ENCODE measurements at regions not wholly inside any gene's neighbourhood (a gene's known extent, or its start where the extent isn't known, plus 50 kb on each side); places are given as distances from the start of the nearest gene placed in this dataset.

- ChIA-PET RAD21 (ENCODE audit: low non-redundant PET in 1 of 2, low total read pairs in 2 of 2, uncharacterized antibody in 2 of 2, unreplicated experiment in 2 of 2) (no interaction called here), CTCF (no interaction called here), POLR2A (no interaction called here)
- no peaks in the 10 kb centered on the region for H3K9me3 ChIP-seq (ENCODE audit: control insufficient read depth in 1 of 2, insufficient read depth in 1 of 2, low read depth in 1 of 2, low read length in 2 of 2)
- no peaks in the 10 kb centered on the region for H3K79me2 ChIP-seq (ENCODE audit: insufficient read depth, low read length)
- H3K27ac ChIP-seq (ENCODE audit: low read depth, low read length) = no peak overlapping the region
- H4K20me1 ChIP-seq (ENCODE audit: insufficient read depth) = no peaks in the 10 kb centered on the region
- H3K9me2 ChIP-seq (ENCODE audit: insufficient read depth) = no peaks in the 10 kb centered on the region
- H3K9ac ChIP-seq (ENCODE audit: low read length) = no peak overlapping the region
- no peak overlapping the region for H3K4me2 ChIP-seq (ENCODE audit: low read length)
- H3K27me3 ChIP-seq (ENCODE audit: insufficient read depth, low read length) = no peaks in the 10 kb centered on the region
- no peak for TF ChIP-seq EZH2phosphoT487 (IDR thresholded peaks at IDR 0.05; ENCODE audit: borderline replicate concordance)
- TF ChIP-seq POLR2AphosphoS5 (IDR thresholded peaks at IDR 0.05; ENCODE audit: low read depth, low read length) = no peak
- TF ChIP-seq ATF3 (IDR thresholded peaks at IDR 0.05) = no peak
- TF ChIP-seq FOSL1 (IDR thresholded peaks at IDR 0.05; ENCODE audit: low read depth) = no peak
- no peak for TF ChIP-seq ELF1 (IDR thresholded peaks at IDR 0.05; ENCODE audit: borderline replicate concordance, low read depth)
- no peak for TF ChIP-seq SRF (IDR thresholded peaks at IDR 0.05; ENCODE audit: low read depth)
- no peak for TF ChIP-seq SIN3A (IDR thresholded peaks at IDR 0.05; ENCODE audit: low read depth)
- TF ChIP-seq ZNF274 (IDR thresholded peaks at IDR 0.05; ENCODE audit: low read depth, low read length) = no peak
- TF ChIP-seq, protein P1, sequence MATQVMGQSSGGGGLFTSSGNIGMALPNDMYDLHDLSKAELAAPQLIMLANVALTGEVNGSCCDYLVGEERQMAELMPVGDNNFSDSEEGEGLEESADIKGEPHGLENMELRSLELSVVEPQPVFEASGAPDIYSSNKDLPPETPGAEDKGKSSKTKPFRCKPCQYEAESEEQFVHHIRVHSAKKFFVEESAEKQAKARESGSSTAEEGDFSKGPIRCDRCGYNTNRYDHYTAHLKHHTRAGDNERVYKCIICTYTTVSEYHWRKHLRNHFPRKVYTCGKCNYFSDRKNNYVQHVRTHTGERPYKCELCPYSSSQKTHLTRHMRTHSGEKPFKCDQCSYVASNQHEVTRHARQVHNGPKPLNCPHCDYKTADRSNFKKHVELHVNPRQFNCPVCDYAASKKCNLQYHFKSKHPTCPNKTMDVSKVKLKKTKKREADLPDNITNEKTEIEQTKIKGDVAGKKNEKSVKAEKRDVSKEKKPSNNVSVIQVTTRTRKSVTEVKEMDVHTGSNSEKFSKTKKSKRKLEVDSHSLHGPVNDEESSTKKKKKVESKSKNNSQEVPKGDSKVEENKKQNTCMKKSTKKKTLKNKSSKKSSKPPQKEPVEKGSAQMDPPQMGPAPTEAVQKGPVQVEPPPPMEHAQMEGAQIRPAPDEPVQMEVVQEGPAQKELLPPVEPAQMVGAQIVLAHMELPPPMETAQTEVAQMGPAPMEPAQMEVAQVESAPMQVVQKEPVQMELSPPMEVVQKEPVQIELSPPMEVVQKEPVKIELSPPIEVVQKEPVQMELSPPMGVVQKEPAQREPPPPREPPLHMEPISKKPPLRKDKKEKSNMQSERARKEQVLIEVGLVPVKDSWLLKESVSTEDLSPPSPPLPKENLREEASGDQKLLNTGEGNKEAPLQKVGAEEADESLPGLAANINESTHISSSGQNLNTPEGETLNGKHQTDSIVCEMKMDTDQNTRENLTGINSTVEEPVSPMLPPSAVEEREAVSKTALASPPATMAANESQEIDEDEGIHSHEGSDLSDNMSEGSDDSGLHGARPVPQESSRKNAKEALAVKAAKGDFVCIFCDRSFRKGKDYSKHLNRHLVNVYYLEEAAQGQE (IDR thresholded peaks at IDR 0.05; ENCODE audit: low read depth) = no peak
- no peak for TF ChIP-seq ZBTB33 (IDR thresholded peaks at IDR 0.05; ENCODE audit: extremely low read depth, insufficient replicate concordance, low read length)
- TF ChIP-seq, protein P2, sequence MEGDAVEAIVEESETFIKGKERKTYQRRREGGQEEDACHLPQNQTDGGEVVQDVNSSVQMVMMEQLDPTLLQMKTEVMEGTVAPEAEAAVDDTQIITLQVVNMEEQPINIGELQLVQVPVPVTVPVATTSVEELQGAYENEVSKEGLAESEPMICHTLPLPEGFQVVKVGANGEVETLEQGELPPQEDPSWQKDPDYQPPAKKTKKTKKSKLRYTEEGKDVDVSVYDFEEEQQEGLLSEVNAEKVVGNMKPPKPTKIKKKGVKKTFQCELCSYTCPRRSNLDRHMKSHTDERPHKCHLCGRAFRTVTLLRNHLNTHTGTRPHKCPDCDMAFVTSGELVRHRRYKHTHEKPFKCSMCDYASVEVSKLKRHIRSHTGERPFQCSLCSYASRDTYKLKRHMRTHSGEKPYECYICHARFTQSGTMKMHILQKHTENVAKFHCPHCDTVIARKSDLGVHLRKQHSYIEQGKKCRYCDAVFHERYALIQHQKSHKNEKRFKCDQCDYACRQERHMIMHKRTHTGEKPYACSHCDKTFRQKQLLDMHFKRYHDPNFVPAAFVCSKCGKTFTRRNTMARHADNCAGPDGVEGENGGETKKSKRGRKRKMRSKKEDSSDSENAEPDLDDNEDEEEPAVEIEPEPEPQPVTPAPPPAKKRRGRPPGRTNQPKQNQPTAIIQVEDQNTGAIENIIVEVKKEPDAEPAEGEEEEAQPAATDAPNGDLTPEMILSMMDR (IDR thresholded peaks at IDR 0.05 in 2 of 3, conservative IDR thresholded peaks at IDR 0.05 in 1 of 3; ENCODE audit: borderline replicate concordance in 1 of 3, insufficient read depth in 1 of 3, low read depth in 2 of 3, low read length in 2 of 3) = no peak
- TF ChIP-seq, protein P3, sequence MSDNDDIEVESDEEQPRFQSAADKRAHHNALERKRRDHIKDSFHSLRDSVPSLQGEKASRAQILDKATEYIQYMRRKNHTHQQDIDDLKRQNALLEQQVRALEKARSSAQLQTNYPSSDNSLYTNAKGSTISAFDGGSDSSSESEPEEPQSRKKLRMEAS (IDR thresholded peaks at IDR 0.05) = no peak
- BruUV-seq (replicated peaks) = no TSS peak
- no peak overlapping the region for H3K4me3 ChIP-seq (replicated peaks in 1 of 2; ENCODE audit: low read depth in 1 of 2, low read length in 2 of 2)
- no peak for DNase-seq (ENCODE audit: low read depth, low spot score)
- ATAC-seq = no peak
- H3K36me3 ChIP-seq (ENCODE audit: control insufficient read depth in 1 of 2, insufficient read depth in 2 of 2, low read length in 2 of 2) = no peaks in the 10 kb centered on the region
- no peaks in the 10 kb centered on the region for H3K4me1 ChIP-seq (ENCODE audit: control insufficient read depth in 1 of 2, insufficient read depth in 2 of 2, low read length in 2 of 2)
- intact Hi-C loops (cut with micrococcal nuclease) = no loop called here
- H2AFZ ChIP-seq (ENCODE audit: low read depth, low read length, poor library complexity, severe bottlenecking) = no peak overlapping the region
Observed at GRCh38 chr3:161905520-161906132, 409.0 kb downstream of the OTOL1 start.

Measured in HCT116 (cell line).